ENCODE measurements at regions not wholly inside any gene's neighbourhood (a gene's known extent, or its start where the extent isn't known, plus 50 kb on each side); places are given as distances from the start of the nearest gene placed in this dataset.
"Not testable (repeated sequence)": the region's sequence is repeated elsewhere in the genome, so short reads cannot be mapped to it uniquely, and the experiment has no call there.

DNA sequence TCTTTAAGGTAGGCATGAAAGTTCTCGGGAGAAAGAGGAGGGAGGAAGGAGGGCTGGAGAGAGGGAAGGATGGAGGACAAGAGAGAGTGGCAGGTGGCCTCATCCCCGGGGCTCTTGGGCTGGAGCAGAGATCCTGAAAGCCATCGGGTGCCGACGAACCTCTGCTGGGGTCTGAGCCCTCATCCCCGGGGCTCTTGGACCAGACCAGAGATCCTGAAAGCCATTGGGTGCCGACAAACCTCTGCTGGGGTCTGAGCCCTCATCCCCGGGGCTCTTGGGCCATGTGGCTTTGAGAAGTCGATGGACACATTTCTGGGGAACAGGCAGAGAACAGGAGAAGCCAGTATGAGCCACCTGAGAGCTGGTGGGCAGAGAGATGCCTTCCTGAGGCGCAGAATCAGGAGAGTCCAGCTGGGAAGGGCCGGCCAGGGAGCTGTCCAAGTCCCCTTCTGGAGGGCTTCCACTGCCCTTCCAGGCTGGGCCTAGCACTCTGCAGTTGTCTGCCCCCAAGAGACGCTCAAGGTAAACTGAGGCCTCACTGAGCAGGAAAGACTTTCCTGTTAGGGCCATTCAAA is 1398.1 kb downstream of the BRD1 start:
- DNase-seq: no peak

DNA sequence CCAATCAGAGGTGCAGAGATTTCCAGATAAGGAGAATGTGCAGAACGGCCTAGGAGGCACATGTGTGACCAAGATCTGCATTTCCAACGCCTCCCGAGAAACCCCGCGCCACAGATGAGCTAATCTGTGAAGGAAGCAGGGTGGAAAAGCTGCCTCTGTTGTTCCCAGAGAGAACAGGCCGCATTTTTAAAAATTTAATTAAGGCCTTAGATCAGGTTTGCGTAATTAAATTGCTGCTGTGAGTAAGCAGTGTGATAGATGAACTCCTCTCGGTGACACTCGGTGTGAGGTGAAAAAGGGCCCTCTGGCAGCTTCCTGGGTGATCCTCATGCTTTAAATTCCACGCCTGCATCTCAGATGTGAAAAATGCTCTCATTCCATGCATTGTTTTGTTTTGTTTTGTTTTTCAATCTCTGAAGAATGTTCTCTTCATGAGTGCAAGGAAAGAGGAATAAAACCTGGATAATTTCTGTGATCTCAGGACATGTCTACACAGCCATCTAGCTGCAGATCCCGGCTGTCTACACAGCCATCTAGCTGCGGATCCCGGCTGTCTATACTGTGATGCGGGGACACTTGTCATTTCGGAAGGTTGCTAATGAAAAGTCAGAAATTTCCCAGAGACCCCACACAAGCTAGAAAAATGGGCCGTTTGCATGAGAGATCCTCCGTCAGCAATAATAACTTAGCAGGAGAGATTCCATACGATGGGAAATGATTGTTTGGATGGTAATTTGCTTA is 1398.9 kb downstream of the BRD1 start:
- no peak for DNase-seq

DNA sequence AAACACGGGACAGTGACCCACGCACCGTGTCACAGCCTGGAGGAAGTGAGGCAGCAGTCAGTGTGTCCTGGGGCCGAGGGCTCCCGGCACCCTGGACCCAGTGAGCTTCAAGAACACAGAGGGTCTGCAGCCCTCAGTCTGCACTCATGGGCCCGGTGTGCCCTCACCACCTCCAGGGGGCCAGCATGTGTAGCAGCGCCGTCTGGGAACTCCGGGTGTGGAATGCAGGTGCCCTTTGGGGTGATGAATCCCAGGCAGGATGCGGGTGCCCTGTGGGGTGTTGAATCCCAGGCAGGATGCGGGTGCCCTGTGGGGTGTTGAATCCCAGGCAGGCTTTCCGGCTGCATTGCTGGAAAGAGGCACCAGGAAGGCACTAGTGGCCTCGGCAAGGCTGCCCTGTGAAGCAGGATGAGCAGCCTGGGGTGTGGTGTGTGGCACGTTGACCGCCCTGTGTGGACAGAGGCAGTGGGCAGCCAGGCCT is 1399.9 kb downstream of the BRD1 start:
- DNase-seq: no peak

DNA sequence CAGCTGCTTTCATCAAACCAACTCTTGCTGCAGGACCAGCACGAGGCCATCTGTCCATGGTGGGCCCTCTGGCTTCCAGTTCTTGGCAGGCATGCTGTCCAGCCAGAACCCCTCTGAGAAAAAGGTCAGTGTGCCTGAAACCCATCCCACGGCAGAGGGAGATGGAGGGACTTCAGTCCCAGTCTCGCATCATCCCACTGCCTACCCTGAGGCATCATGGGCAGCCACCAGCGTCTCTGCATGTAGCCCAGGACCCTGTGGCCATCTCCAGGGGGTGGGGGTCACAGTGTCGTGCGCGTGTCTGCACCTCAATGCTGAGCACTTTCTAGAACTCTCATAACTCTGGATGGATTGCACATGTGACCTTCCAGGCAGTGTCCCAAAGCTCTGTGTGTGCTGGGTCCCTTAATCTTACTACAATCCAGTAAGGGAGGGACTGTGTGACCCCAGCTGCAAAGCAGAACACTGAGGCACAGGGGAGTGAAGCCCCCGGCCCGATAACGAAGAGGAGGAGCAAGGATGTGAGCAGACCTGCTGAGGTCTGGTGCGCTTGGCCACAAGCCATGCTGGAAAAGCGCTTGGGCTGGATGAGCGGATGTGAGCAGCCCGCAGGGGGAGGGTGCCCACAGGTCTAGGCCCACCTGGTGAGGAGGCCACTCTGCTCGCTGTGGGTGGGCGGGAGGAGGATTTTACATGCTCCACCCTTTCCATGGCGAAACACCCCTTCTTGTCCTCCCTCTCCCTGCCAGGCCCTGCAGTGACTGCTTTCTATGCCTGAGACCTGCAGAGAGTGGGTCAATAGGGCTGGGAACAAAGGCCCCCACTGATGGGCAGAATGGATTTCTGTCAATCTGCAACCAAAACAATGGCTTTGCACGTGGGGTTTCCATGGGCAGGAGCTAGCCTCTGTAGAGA is 1401.0 kb downstream of the BRD1 start:
- no peak for DNase-seq

DNA sequence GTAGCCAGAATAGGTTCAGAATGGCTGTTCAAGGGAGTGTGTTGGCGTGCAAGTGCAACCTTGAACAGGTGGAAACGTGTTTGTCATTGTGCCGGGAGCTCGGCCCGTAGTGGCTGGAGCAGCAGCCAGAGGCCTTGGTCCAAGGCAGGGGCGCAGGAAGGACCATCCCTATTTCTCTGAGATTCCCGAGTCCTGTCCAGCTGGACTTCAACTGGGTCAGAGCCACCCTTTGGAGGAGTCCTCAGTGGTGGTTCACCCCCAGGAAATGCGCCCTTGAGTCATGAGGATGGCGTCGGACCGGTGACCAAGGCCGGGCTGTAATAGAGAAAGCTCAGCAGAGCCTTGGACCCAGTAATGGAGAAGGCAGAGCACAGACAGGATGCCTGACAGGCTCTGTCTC is 1402.0 kb downstream of the BRD1 start:
- no peak for DNase-seq

DNA sequence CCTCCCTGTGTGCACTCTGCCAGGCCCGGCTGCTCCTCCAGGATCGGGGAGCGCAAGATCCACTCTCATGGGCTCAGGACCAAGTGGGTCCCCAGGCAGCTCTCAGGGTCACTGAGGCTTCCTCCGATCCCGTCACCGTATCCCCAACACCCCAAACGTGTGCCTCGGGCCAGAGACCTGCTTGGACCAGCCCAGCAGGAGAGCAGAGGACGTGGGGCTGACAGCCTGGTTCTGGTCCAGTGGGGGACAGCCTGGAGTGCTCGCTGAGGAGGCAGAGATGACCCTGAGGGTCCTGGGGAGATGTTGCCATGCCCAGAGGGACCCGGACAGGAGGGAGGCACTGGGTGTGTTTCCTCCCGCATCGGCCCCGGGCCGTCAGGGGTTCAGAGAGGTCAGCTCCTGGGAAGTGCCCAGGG is 1402.6 kb downstream of the BRD1 start:
- no peak for DNase-seq

DNA sequence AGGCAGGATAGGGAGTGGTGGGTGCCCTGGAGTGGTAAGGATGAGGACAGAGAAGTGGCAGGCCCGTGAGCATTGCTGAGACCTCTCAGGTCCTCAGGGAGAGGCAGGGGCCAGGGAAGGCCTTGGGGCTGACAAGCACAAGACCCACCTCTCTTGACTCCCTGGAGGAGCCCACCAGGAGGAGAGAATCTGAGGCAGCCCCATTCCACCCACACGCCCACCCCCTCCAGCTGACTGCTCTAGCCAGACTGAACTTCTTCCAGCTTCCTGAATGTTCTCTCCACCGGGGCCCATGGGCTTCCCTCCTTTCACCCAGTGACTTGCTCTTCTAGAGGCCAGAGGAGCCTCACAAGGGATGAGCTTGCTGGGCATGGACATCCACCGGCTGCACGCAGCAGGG is 1403.0 kb downstream of the BRD1 start:
- no peak for DNase-seq

DNA sequence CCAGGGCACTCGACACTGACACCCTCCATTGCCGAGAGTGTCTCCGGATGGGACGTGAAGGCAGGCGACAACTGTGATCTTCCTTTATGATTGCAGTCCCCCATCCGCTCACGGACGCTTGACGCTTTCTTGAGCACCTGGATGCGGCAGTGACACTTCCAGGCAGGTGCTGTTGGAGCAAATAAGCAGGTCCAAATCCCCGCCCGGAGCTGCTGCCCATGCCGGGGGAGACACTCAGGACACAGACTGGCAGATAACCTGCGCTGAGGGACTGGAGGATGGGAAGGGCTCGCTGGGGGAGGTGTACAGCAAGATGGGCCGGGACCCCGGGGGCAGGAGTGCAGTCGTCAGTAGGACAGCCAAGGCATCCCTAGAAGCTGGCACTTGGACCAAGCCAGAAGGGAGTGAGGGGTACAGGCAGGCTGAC is 1403.5 kb downstream of the BRD1 start:
- no peak for DNase-seq

DNA sequence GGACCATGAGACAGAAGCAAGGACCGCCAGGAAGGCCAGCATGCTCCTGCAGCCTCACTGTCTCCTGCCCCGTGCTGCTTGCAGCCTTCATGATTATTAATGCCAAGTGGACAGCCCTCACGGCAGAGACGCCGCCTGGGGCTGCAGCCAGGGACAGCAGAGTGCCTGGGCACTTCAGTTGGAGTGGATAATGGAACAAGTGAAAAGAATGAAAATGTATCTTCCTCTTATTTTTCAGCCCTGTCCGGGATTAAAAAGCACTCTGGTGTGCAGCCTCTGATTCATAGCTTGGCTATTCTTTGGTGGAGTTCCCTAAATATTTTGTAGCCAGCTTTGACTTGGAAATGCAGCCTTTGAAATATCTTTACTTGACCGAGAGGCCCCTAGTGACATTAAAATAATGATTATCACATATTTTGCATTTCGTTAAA is 1404.2 kb downstream of the BRD1 start:
- DNase-seq: no peak

DNA sequence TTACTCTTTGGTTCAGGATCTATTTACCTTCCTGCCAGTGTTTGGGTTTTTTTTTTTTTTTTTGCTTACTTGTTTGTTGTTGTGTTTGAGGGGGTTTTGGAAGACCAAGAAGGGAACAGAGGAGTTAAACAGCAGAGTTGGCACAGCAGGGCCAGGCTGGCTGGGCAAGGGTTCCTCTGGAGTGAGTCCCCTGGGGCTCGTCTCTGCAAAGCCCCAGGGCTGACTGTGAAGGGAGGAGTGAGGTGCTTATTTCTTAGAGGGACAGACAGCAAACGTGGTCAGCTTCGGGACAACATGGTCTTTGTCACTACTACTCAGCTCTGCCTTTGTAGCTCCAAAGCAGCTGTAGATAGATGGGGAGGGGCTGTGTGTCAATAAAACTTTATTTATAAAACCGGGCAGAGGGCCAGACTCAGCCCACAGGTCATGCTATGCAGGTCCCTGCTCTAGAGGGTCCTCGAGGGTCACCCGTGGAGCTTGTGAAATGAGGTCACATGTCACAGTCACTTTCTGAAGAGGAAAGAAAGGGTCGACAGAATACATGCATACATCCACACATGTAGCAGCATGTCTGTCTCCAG is 1404.7 kb downstream of the BRD1 start:
- no peak for DNase-seq

DNA sequence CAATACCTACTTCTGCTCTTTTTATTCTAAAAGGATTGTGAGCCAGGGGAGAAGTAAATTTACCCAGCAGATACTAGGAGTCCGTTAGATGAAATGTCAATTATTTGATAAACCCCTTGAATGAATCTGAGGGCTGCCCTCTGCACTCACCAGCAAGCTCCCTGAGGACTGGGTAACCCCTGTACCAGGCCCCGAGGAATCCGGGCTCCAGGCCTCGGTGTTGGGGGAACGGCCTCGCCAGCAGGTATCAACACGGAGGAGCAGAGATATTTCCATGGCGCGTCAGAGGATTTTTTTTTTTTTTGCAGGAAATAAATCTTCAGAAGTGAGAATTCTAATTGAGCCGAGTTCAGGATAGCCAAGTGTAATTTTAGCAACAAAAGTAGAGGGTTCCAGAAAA is 1408.8 kb downstream of the BRD1 start:
- DNase-seq: no peak

DNA sequence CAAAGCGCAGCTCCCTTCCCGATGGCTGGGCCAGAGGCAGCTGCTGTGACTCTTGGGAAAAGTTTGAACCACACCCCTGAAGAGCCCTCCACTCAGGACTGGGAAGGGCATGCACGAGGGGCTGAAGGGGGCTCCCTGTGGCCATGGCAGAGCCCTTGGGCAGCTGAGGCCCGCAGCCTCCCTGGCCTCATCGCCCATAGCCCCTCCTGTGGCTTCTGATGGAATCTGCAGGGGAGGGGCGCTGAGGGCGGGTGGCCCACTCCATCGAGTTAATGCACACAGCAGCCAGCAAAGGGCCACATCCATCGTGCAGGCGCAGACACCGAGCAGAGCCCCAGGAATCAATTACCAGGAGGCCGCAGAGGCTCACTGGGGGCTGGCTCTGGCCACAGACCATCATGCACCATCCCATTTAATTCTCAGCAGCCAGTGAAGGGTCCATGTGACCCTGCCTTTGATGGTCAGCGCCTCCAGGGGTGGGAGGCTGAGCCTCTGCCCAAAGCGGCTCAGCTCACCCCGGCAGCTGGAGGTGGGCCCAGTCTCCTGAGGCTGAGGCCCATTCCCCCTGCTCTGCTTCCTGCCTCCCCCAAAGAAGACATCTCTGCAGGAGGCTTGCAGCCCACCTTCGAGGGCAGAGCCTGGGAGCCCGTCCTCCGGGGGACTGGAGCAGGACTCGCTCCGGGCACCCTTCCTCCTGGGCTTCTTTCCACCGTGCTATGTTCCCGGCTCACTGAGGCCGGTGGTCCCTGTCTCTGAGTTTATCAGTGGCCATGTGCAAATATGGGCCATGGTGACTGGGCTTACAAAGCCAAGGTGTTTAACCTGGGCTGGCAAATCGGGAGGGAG is 1410.2 kb downstream of the BRD1 start:
- DNase-seq: no peak

DNA sequence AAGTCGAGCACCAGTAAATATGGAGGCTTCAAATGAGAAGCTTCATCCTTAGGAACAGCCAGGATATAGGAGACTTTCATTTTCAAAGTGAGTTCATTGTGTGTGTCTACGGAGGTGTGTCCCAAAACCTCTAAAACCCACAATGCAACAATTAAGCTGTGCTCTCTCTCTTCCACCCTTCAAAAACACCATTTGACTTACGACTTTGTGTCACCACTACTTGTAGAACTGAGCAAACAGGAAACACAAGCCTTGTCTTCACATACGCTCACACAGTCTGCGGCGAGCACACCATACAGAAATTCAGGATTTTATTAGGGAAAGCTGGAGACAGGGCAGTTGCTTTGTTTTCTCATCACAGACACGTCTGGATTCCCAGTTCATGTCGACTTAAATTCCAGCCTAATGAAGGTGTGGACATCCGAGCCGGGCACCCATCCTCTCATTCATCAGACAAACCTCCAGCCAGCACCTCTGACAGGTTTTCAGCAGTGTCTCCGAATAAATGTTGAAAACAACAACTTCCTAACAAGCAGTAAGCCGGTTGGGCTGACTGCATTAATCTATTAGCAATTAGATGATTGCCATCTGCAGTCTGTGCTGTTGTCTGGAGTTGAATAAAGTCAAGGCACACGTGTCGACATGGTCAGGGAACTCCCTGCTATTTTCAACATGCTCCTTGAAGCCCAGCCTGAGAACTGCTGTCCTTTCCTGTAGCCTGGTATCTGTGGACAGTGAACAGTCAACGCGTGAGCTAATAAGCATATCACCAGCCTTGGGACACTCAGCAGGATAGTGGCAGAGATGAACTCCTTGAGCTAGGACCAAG is 1411.1 kb downstream of the BRD1 start:
- DNase-seq: no peak

DNA sequence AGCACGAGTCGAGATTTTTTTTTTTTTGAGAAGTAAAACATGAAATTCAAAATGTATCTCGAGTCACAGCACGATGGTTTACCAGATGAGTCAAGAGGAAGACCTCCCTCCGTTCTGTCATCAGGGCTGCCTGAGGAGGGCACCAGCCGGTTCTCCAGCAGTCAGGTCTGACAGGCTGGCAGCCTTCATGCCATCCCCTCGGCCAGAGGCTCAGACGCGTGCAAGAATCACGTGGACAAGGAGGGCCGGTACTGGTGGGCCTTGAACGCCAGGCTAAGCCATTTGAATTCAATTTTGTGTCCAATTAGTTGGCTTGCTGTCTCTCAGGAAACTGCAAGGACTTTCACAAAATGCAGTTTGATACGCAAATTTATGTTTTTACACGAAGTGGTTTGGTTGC is 1412.2 kb downstream of the BRD1 start:
- DNase-seq: no peak

DNA sequence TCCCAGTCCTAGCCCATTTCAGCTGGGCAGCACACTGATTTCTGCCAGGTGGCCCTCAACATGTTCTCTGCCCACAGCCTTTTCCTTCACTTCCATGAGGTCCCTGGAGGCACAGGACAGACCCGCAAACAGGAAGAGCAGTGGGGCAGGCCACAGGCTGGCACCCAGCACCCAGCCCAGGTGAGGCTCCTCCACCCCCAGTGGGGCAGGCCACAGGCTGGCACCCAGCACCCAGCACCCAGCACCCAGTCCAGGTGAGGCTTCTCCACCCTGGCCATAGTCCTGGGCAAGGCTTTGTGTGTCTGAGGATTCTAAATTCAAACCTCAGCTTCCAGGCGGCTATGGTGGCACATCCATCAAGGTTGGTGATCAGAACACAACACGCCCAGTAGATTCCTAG is 1413.0 kb downstream of the BRD1 start:
- no peak for DNase-seq

DNA sequence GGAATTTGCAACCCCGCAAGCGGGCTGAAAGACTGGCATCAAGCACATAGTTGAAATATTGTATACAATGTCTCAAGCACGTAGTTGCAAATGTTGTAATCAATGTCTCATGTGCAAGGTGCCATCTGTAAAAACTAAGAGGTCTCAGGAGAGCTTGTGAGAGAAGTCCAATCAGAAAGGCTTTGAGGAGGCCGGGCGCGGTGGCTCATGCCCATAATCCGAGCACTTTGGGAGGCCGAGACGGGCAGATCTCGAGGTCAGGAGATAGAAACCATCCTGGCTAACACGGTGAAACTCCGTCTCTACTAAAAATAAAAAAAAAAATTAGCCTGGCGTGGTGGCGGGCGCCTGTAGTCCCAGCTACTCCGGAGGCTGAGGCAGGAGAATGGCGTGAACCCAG is 1414.7 kb downstream of the BRD1 start:
- DNase-seq: not testable (repeated sequence)

DNA sequence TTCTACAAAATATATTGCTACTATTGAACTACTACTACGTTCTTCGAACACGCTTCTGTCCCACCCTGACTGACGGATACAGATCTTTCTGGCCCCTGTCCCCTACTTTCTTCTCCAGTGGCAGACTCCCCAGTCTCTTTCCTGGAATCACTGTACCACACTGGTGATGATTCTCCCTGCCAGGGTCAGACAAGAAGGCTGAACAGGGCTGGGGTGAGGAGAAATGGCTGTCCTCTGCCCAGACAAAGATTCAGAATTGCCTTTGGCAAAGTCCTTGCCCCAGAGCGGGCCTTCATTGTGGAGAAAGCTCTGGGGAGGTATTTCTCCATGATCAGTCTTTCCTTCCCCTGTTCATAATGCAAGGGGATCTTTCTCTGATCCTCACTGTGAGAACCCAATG is 1417.1 kb downstream of the BRD1 start:
- no peak for DNase-seq

DNA sequence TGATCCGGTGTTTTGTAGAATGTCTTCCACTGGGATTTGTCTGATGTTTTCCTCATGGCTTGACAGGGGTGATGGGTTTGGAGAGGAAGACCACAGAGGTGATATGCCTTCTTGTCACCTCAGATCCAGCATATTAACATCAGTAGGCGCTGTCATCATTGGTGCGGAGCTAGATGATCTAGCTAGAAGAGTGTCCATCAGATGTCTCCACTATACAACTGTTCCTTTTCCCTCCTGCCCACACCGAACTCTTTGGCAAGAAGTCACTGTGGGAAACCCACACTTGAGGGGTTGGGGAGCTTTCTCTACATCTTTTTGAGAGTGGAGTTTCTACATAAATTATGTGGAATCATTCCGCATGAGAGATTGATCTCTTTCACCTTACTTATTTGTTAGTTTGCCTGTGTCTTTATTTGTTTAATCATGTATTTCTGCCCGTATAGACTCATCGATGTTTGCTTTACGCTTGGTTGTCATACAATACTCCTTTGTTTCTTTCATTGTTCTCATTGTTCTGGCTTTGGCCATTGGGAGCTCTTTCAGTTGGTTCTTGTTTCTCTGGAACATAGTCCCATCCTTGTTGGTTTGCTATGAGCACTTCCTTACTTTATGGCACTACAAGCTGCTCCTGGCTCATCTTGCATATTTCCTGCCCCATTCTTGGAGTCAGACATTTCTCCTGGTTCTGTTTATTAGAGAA is 1420.3 kb downstream of the BRD1 start:
- DNase-seq: no peak

DNA sequence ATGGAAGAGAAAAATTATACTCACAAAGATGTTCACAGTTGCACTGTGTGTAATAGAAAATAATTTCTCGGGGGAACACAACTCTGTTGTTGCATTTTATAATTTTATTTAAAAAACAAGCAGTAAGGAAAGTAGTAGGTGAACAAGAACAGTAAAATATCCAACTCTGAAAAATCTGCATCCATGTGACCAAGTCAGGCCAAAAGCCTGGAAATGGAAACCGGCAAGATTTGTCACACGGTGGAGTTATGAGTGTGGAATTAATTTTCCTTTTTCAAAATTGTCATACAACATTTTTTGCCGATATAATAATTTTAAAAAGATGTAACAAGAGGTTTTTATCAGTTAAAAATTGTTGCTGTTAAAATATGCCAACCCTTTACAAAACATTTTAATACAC is 1421.5 kb downstream of the BRD1 start:
- no peak for DNase-seq

DNA sequence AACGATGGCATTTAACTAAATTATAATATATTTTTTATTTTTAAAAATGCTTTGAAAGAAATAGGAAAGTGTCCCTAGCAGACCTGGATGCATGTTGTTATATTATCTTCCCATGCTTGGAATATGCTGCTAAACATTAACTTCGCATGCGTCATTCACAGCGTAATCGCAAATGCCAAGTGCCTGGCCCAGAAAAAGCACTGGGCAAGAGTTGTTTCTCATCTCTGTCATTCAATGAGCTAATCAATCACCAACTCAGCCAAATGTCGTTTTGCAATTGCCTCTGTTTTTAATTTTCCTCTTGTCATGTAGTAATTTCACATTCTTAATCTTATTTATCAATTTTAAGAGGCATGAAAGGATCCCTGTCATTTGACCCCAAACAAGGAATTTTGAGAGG is 1421.9 kb downstream of the BRD1 start:
- DNase-seq: no peak
